K562 (cell line): ENCODE measurements at regions not wholly inside any gene's neighbourhood (a gene's known extent, or its start where the extent isn't known, plus 50 kb on each side); places are given as distances from the start of the nearest gene placed in this dataset.
A peak's percentile ranks its signal among the peaks of the same experiment; 100 is the strongest.

Experiments used
- ATAC-seq: fragments of 200-7000 bp; cut with Tn5 transposase; 3 replicates; pipeline ENCODE4 v1.9.1; 2020; ENCODE audit warnings: moderate library complexity
- BruUV-seq: library from RNA; stranded (reverse); fragments of 400-500 nt; replicated peaks from 2 replicates; lab custom pipeline; 2021; lab: Mats Ljungman, UMichigan
- CTCF ChIA-PET: fragments of 300-600 bp; formaldehyde crosslinking; extraction: SDS; loops from one replicate; lab custom pipeline; 2021; ENCODE audit warnings: low intra/inter-chr PET ratio; lab: Yijun Ruan, JAX
- POLR2A ChIA-PET: fragments of 300-600, 350-650 bp; sonication (Branson Sonifier 250); formaldehyde crosslinking; extraction: SDS; loops from one replicate; lab custom pipeline; 2021; ENCODE audit warnings: antibody characterized with exemption, inconsistent platforms; lab: Yijun Ruan, JAX
- DNase-seq, 4 experiments: peaks; one replicate each; pipeline versions ENCODE4 v3.0.0 to v3.0.0-alpha.2; 2011 to 2018; ENCODE audit warnings: low spot score in 3 of 4, mixed read lengths in 3 of 4; ENCODE audit errors: extremely low read depth in 1 of 4
- FAIRE-seq: peaks from 2 replicates; lab custom pipeline; 2011; peaks lifted over from hg19 to GRCh38; lab: Jason Lieb, UNC
- H2AFZ ChIP-seq: 2 replicates; pipeline ENCODE4 v1.6.0; 2011; ENCODE audit warnings: low read depth, low read length, control low read depth, inconsistent platforms
- H3K27ac ChIP-seq: fragments of 200-600 bp; 3 replicates; pipeline ENCODE4 v1.8.0; 2011; ENCODE audit warnings: low read depth, mild to moderate bottlenecking, control low read depth, inconsistent platforms, low read length, moderate library complexity, mixed read lengths; ENCODE audit errors: extremely low read depth
- H3K27me3 ChIP-seq, 2 experiments: fragments of 300-600 bp in 1 of 2; 2 replicates in 1 of 2; 3 replicates in 1 of 2; pipeline versions ENCODE4 v1.6.0 to v1.8.0; 2011; ENCODE audit warnings: inconsistent platforms in 2 of 2, low read length in 2 of 2, mild to moderate bottlenecking in 1 of 2, mixed read lengths in 1 of 2, moderate library complexity in 1 of 2; ENCODE audit not compliant: control insufficient read depth in 2 of 2, insufficient read depth in 2 of 2
- H3K36me3 ChIP-seq: fragments of 300-600 bp; 3 replicates; pipeline ENCODE4 v1.8.0; 2011; ENCODE audit warnings: mild to moderate bottlenecking, low read length, inconsistent platforms; ENCODE audit not compliant: control insufficient read depth, insufficient read depth
- H3K4me1 ChIP-seq, 2 experiments: fragments of 200-600 bp in 1 of 2; replicated peaks in 1 of 2; 2 replicates in 1 of 2; 3 replicates in 1 of 2; pipeline versions ENCODE4 v1.5.1 to v1.8.0; 2011; ENCODE audit warnings: inconsistent platforms in 2 of 2, low read length in 2 of 2, mild to moderate bottlenecking in 1 of 2, mixed read lengths in 1 of 2, moderate library complexity in 1 of 2; ENCODE audit not compliant: control insufficient read depth in 2 of 2, insufficient read depth in 2 of 2
- H3K4me2 ChIP-seq: 2 replicates; pipeline ENCODE4 v1.6.1; 2011; ENCODE audit warnings: low read length, control low read depth, inconsistent platforms, mixed read lengths; ENCODE audit not compliant: insufficient read depth
- H3K4me3 ChIP-seq: fragments of 200-600 bp; sonication (generic), shearing (Covaris generic); 2 replicates; pipeline ENCODE4 v1.5.1; 2016; ENCODE audit warnings: control low read depth, inconsistent platforms
- H3K79me2 ChIP-seq: fragments of 200-600 bp; 3 replicates; pipeline ENCODE4 v1.8.0; 2011; ENCODE audit warnings: low read length, inconsistent platforms; ENCODE audit not compliant: control insufficient read depth, insufficient read depth
- H3K9ac ChIP-seq, 2 experiments: 2 replicates each; pipeline versions ENCODE4 v1.6.0 to v1.6.1; 2011; ENCODE audit warnings: low read depth in 2 of 2, low read length in 2 of 2, control low read depth in 1 of 2, inconsistent platforms in 1 of 2, mild to moderate bottlenecking in 1 of 2, mixed read lengths in 1 of 2; ENCODE audit not compliant: insufficient read depth in 1 of 2
- H3K9me1 ChIP-seq: one replicate; pipeline ENCODE4 v1.6.0; 2011; ENCODE audit warnings: inconsistent platforms, mild to moderate bottlenecking, low read length, moderate library complexity; ENCODE audit not compliant: control insufficient read depth, insufficient read depth
- H3K9me3 ChIP-seq: replicated peaks from 2 replicates; pipeline ENCODE4 v1.5.1; 2011; ENCODE audit warnings: low read depth, low read length, inconsistent platforms; ENCODE audit not compliant: control insufficient read depth, insufficient read depth
- H4K20me1 ChIP-seq: replicated peaks from 2 replicates; pipeline ENCODE4 v1.6.1; 2011; ENCODE audit warnings: low read length, inconsistent platforms, mixed read lengths; ENCODE audit not compliant: control insufficient read depth, insufficient read depth
- HDGF ChIP-seq: fragments of 450-650 bp; IDR thresholded peaks from 2 replicates; pipeline ENCODE4 v1.6.1; 2016
- JUND ChIP-seq, 2 experiments: IDR thresholded peaks; 2 replicates in 1 of 2; 3 replicates in 1 of 2; pipeline ENCODE4 v1.6.1; 2011; ENCODE audit warnings: borderline replicate concordance in 2 of 2, low read depth in 2 of 2, low read length in 2 of 2, improper control_type of control experiment in 1 of 2, missing biosample characterization in 1 of 2, missing genetic modification characterization in 1 of 2, missing genetic modification reagents in 1 of 2
- MEIS2 ChIP-seq: fragments of 450-650 bp; IDR thresholded peaks from 2 replicates; pipeline ENCODE4 v1.6.1; 2014; ENCODE audit warnings: mild to moderate bottlenecking; ENCODE audit not compliant: partially characterized antibody
- NR2C2 ChIP-seq, 2 experiments: fragments of 200-800 bp in 1 of 2; sonication (Bioruptor generic) in 1 of 2; sonication (generic) in 1 of 2; formaldehyde crosslinking in 1 of 2; IDR thresholded peaks; 2 replicates each; pipeline versions ENCODE4 v1.6.1 to v1.8.0; 2016 to 2022; ENCODE audit warnings: mild to moderate bottlenecking in 1 of 2, missing compliant biosample characterization in 1 of 2, missing genetic modification characterization in 1 of 2, missing genetic modification reagents in 1 of 2
- PBX2 ChIP-seq, 2 experiments: IDR thresholded peaks in 1 of 2; conservative IDR thresholded peaks in 1 of 2; 2 replicates each; pipeline ENCODE4 v1.6.1; 2016; ENCODE audit warnings: low read depth in 2 of 2, mild to moderate bottlenecking in 1 of 2, missing compliant biosample characterization in 1 of 2, missing genetic modification characterization in 1 of 2, moderate library complexity in 1 of 2
- SREBF1 ChIP-seq: fragments of 150-350 bp; IDR thresholded peaks from 2 replicates; pipeline ENCODE4 v1.6.1; 2014; ENCODE audit warnings: antibody characterized with exemption, low read depth, low read length, borderline replicate concordance
- THRAP3 ChIP-seq: fragments of 450-650 bp; IDR thresholded peaks from 2 replicates; pipeline ENCODE4 v1.6.1; 2016; ENCODE audit warnings: mild to moderate bottlenecking, inconsistent platforms, borderline replicate concordance
- ZNF24 ChIP-seq: fragments of 450-650 bp; IDR thresholded peaks from 2 replicates; pipeline ENCODE4 v1.6.1; 2016
- WGBS: fragments of 100-300 bp; shearing (Covaris generic); methylation state at CpG from one replicate; pipeline ENCODE4 v1.1.6; 2016; ENCODE audit warnings: low coverage, mixed read lengths; ENCODE audit not compliant: insufficient coverage; ENCODE audit errors: missing lambda C conversion rate; 5-methylcytosine and 5-hydroxymethylcytosine counted together
- in situ Hi-C: fragments of 300-500 bp; cut with MboI; formaldehyde crosslinking; loops from 4 replicates; pipeline ENCODE4 v1.15.0; 2018; ENCODE audit warnings: inconsistent platforms, mixed read lengths
- intact Hi-C: fragments of 100-400 bp; cut with micrococcal nuclease; formaldehyde crosslinking; loops from 2 replicates; pipeline ENCODE4 v1.14.2; 2022
- TF ChIP-seq, protein P1 (sequence below), 2 experiments: fragments of 450-650 bp; formaldehyde crosslinking in 1 of 2; IDR thresholded peaks; 2 replicates each; pipeline versions ENCODE4 v1.4.0 to v1.6.1; 2014 to 2020; ENCODE audit warnings: mild to moderate bottlenecking in 2 of 2, borderline replicate concordance in 1 of 2, low read depth in 1 of 2

- peaks cover 12 to 30% of the 10 kb centered on the region in 2 experiments for H3K4me1 ChIP-seq
- in situ Hi-C loops (no loop called here), intact Hi-C loops (loop anchor here (10.0 kb wide), 1 partner anchor 711 kb away; no protein-coding TSS in a partner anchor)
- no peaks in the 10 kb centered on the region for H3K27me3 ChIP-seq
- H3K9me1 ChIP-seq = peaks cover 2% of the 10 kb centered on the region
- no peak for ATAC-seq
- H3K4me3 ChIP-seq = no peak overlapping the region
- H4K20me1 ChIP-seq = no peaks in the 10 kb centered on the region
- CTCF ChIA-PET = no interaction called here
- H3K27ac ChIP-seq = no peak overlapping the region
- WGBS = 17% methylated on average over 1 of the region's 1 CpG
- POLR2A ChIA-PET = interaction anchor here (0.6 to 0.9 kb wide), 2 partner anchors 19 to 77 kb away, joined by 3 read pairs; no protein-coding TSS in a partner anchor
- no peak overlapping the region for H3K9ac ChIP-seq
- H3K36me3 ChIP-seq = no peaks in the 10 kb centered on the region; the same call in 2 of the 3 replicates
- no peak for FAIRE-seq
- no TSS peak for BruUV-seq
- H2AFZ ChIP-seq = no peak overlapping the region
- no peak overlapping the region for H3K4me2 ChIP-seq
- no peaks in the 10 kb centered on the region for H3K9me3 ChIP-seq
- no peak for DNase-seq
- peaks cover 29% of the 10 kb centered on the region for H3K79me2 ChIP-seq
- no peak for TF ChIP-seq THRAP3
- TF ChIP-seq NR2C2 (CRISPR knock-in tag; IDR thresholded peaks at IDR 0.05) = no peak
- TF ChIP-seq NR2C2 (tag; IDR thresholded peaks at IDR 0.05) = no peak
- TF ChIP-seq PBX2 (CRISPR knock-in tag; IDR thresholded peaks at IDR 0.05; ENCODE audit: low read depth) = no peak
- peak; percentile 55; the same call in 1 of the 2 replicates for TF ChIP-seq PBX2 (tag; conservative IDR thresholded peaks at IDR 0.05; ENCODE audit: low read depth)
- TF ChIP-seq HDGF = no peak
- TF ChIP-seq, protein P1, sequence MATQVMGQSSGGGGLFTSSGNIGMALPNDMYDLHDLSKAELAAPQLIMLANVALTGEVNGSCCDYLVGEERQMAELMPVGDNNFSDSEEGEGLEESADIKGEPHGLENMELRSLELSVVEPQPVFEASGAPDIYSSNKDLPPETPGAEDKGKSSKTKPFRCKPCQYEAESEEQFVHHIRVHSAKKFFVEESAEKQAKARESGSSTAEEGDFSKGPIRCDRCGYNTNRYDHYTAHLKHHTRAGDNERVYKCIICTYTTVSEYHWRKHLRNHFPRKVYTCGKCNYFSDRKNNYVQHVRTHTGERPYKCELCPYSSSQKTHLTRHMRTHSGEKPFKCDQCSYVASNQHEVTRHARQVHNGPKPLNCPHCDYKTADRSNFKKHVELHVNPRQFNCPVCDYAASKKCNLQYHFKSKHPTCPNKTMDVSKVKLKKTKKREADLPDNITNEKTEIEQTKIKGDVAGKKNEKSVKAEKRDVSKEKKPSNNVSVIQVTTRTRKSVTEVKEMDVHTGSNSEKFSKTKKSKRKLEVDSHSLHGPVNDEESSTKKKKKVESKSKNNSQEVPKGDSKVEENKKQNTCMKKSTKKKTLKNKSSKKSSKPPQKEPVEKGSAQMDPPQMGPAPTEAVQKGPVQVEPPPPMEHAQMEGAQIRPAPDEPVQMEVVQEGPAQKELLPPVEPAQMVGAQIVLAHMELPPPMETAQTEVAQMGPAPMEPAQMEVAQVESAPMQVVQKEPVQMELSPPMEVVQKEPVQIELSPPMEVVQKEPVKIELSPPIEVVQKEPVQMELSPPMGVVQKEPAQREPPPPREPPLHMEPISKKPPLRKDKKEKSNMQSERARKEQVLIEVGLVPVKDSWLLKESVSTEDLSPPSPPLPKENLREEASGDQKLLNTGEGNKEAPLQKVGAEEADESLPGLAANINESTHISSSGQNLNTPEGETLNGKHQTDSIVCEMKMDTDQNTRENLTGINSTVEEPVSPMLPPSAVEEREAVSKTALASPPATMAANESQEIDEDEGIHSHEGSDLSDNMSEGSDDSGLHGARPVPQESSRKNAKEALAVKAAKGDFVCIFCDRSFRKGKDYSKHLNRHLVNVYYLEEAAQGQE (IDR thresholded peaks at IDR 0.05; ENCODE audit: borderline replicate concordance) = peak; percentile 72
- TF ChIP-seq, protein P1 (CRISPR knock-in tag; IDR thresholded peaks at IDR 0.05; ENCODE audit: low read depth) = no peak
- TF ChIP-seq MEIS2 = peak; percentile 26
- TF ChIP-seq ZNF24 = no peak
- no peak for TF ChIP-seq SREBF1
- no peak for TF ChIP-seq JUND (IDR thresholded peaks at IDR 0.05; ENCODE audit: borderline replicate concordance, low read depth, low read length)
- TF ChIP-seq JUND (tag; IDR thresholded peaks at IDR 0.05; ENCODE audit: borderline replicate concordance, low read depth, low read length) = 0 out of 3 replicates have a peak, but pooled peaks have one; percentile 50
Measured at GRCh38 chr13:50203256-50203941, 188.2 kb downstream of the KCNRG start.
